Calu3 (cell line): ENCODE measurements at regions not wholly inside any gene's neighbourhood (a gene's known extent, or its start where the extent isn't known, plus 50 kb on each side); places are given as distances from the start of the nearest gene placed in this dataset.
A peak's percentile ranks its signal among the peaks of the same experiment; 100 is the strongest.

Experiments used
- BruUV-seq: library from RNA; stranded (reverse); fragments of 400-500 nt; replicated peaks from 2 replicates; lab custom pipeline; 2021; lab: Mats Ljungman, UMichigan
- CTCF ChIA-PET: fragments of 300-600 bp; sonication (Branson Sonifier 250); formaldehyde crosslinking; loops from one replicate; lab custom pipeline; 2022; ENCODE audit warnings: antibody characterized with exemption; lab: Charles Lee
- DNase-seq: peaks from one replicate; pipeline ENCODE4 v3.0.0; 2022
- H3K27ac Mint-ChIP-seq: one replicate; pipeline ENCODE4 v1.8.0; 2022; ENCODE audit warnings: mixed read lengths; ENCODE audit not compliant: unreplicated experiment
- H3K27me3 Mint-ChIP-seq: one replicate; pipeline ENCODE4 v1.8.0; 2022; ENCODE audit warnings: mixed read lengths; ENCODE audit not compliant: unreplicated experiment
- H3K36me3 Mint-ChIP-seq: one replicate; pipeline ENCODE4 v1.8.0; 2022; ENCODE audit warnings: mild to moderate bottlenecking, moderate library complexity, mixed read lengths; ENCODE audit not compliant: insufficient read depth, unreplicated experiment
- H3K4me1 Mint-ChIP-seq: one replicate; pipeline ENCODE4 v1.8.0; 2022; ENCODE audit warnings: mild to moderate bottlenecking, low read depth, mixed read lengths; ENCODE audit not compliant: unreplicated experiment
- H3K4me3 Mint-ChIP-seq: one replicate; pipeline ENCODE4 v1.8.0; 2022; ENCODE audit warnings: mild to moderate bottlenecking, low read depth, moderate library complexity, mixed read lengths; ENCODE audit not compliant: unreplicated experiment
- H3K9me3 Mint-ChIP-seq: one replicate; pipeline ENCODE4 v1.8.0; 2022; ENCODE audit warnings: low read depth, mixed read lengths; ENCODE audit not compliant: unreplicated experiment
- intact Hi-C: fragments of 100-400 bp; cut with micrococcal nuclease; formaldehyde crosslinking; loops from one replicate; pipeline ENCODE4 v1.10.0; 2022; ENCODE audit not compliant: unreplicated experiment
- TF ChIP-seq, protein P1 (sequence below): fragments of 200-600 bp; IDR thresholded peaks from one replicate; pipeline ENCODE4 v1.8.0; 2022; ENCODE audit warnings: antibody characterized with exemption; ENCODE audit not compliant: unreplicated experiment

DNA sequence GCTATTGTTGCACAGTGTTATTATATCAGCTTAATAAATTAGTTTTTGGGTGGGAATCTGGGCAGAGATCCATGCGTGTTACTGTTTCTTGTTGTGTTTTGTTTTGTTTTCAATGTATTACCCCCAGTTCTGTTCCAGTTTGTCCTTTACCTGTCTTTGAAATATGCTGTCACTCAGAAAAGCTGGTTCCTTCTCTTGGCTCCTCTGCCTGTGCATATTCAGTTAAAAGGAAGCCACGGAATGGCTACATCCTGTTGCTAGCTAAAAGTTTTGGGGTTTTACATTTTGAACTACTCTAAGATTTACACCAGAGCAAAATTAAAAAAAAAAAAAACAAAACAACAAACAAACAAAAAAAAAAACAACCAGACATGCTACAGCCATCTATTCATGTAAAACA, 374.9 kb upstream of the RORB start:
- Mint-ChIP-seq H3K27ac (no peak overlapping the region), H3K9me3 (no peaks in the 10 kb centered on the region), H3K4me1 (no peaks in the 10 kb centered on the region), H3K36me3 (no peaks in the 10 kb centered on the region), H3K4me3 (no peak overlapping the region), H3K27me3 (peaks cover 24% of the 10 kb centered on the region)
- BruUV-seq: no TSS peak
- CTCF ChIA-PET: interaction anchor here (0.9 kb wide), 1 partner anchor 220 kb away, joined by 3 read pairs; no protein-coding TSS in a partner anchor
- DNase-seq: no peak
- TF ChIP-seq, protein P1, sequence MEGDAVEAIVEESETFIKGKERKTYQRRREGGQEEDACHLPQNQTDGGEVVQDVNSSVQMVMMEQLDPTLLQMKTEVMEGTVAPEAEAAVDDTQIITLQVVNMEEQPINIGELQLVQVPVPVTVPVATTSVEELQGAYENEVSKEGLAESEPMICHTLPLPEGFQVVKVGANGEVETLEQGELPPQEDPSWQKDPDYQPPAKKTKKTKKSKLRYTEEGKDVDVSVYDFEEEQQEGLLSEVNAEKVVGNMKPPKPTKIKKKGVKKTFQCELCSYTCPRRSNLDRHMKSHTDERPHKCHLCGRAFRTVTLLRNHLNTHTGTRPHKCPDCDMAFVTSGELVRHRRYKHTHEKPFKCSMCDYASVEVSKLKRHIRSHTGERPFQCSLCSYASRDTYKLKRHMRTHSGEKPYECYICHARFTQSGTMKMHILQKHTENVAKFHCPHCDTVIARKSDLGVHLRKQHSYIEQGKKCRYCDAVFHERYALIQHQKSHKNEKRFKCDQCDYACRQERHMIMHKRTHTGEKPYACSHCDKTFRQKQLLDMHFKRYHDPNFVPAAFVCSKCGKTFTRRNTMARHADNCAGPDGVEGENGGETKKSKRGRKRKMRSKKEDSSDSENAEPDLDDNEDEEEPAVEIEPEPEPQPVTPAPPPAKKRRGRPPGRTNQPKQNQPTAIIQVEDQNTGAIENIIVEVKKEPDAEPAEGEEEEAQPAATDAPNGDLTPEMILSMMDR: no peak
- intact Hi-C loops: no loop called here

DNA sequence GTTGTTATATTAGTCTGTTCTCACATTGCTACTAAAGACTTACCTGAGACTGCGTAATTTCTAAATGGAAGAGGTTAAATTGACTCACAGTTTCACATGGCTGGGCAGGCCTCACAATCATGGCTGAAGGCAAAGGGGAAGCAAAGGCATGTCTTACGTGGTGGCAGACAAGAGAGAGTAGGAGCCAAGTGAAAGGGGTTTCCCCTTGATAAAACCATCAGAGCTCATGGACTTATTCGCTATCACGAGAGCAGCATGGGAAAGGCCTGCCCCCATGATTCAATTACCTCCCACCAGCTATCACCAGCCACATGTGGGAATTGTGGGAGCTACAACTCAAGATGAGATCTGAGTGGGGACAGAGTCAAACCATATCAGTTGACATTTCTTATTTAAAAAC, 374.5 kb upstream of the RORB start:
- H3K36me3 Mint-ChIP-seq: no peaks in the 10 kb centered on the region
- intact Hi-C loops: no loop called here
- TF ChIP-seq, protein P1: no peak
- CTCF ChIA-PET: interaction anchor here (0.9 kb wide), 1 partner anchor 220 kb away, joined by 3 read pairs; no protein-coding TSS in a partner anchor
- no TSS peak for BruUV-seq
- no peak for DNase-seq
- H3K27me3 Mint-ChIP-seq: peaks cover 29% of the 10 kb centered on the region
- no peaks in the 10 kb centered on the region for H3K9me3 Mint-ChIP-seq
- no peak overlapping the region for H3K4me3 Mint-ChIP-seq
- H3K4me1 Mint-ChIP-seq: no peaks in the 10 kb centered on the region
- H3K27ac Mint-ChIP-seq: no peak overlapping the region

DNA sequence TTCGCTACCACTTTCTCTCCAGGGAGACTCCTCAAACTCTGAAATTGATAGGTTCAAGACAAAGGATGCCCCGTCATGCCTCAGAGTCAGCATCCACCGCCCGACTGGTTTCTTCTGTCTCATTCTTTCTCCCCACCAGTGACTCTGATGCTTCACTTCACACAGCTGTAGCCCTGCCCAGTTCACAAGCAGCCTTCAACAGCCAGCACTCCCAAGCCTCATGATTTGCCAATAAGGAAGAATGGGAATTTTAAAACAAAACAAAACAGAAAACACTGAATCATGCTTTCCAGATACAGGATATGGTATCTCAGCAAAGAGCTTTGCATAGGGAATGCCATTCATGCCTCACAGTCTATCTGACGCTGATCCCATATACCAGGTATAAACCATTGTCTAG, 371.2 kb upstream of the RORB start:
- CTCF ChIA-PET: no interaction called here
- TF ChIP-seq, protein P1: no peak
- Mint-ChIP-seq H3K36me3 (no peaks in the 10 kb centered on the region), H3K9me3 (no peaks in the 10 kb centered on the region), H3K27ac (no peak overlapping the region), H3K4me1 (no peaks in the 10 kb centered on the region), H3K27me3 (peaks cover 38% of the 10 kb centered on the region), H3K4me3 (no peak overlapping the region)
- no peak for DNase-seq
- intact Hi-C loops: no loop called here
- BruUV-seq: no TSS peak

DNA sequence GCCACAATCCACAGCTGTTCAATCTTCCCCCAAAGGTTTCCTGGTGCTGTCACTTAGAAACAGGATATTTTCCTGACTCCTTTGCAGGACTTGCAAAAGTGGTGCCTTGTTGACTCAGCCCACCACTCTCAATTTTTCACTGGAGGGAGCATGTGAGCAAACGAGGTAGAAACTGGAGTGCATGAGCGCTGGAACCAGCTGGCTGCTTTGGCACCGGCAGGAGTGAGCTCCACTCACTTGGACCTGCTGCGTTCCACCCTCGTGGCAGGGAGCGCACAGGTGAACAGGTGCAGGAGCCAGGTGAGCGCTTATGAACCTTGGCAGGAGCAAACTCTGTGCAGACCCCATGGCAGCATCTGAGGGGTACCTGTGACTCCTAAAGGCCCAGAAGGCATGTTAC, 364.1 kb upstream of the RORB start:
- H3K4me3 Mint-ChIP-seq: no peak overlapping the region
- no TSS peak for BruUV-seq
- intact Hi-C loops: no loop called here
- H3K27ac Mint-ChIP-seq: no peak overlapping the region
- TF ChIP-seq, protein P1: no peak
- H3K9me3 Mint-ChIP-seq: no peaks in the 10 kb centered on the region
- CTCF ChIA-PET: interaction anchor here (0.7 kb wide), 1 partner anchor 34 kb away, joined by 3 read pairs; no protein-coding TSS in a partner anchor
- peak; percentile 0 for DNase-seq
- H3K27me3 Mint-ChIP-seq: peaks cover 6% of the 10 kb centered on the region
- no peaks in the 10 kb centered on the region for H3K4me1 Mint-ChIP-seq
- no peaks in the 10 kb centered on the region for H3K36me3 Mint-ChIP-seq
